Sigmoid colon (tissue), 6 donors: ENCODE measurements at regions not wholly inside any gene's neighbourhood (a gene's known extent, or its start where the extent isn't known, plus 50 kb on each side); places are given as distances from the start of the nearest gene placed in this dataset.

Experiments used
- DNase-seq: peaks from one replicate; pipeline ENCODE4 v3.0.0-alpha.2; 2019
- H3K27ac ChIP-seq, 4 donors: fragments of 200-600 bp; sonication (generic); one replicate each; pipeline ENCODE4 v1.5.1; 2016 to 2019; ENCODE audit warnings: mild to moderate bottlenecking in 1 of 4
- H3K27me3 ChIP-seq, 3 donors: fragments of 200-600 bp; sonication (generic); one replicate each; pipeline ENCODE4 v1.5.1; 2019; ENCODE audit warnings: mild to moderate bottlenecking in 1 of 3
- H3K36me3 ChIP-seq, 4 donors: fragments of 200-600 bp; sonication (generic); one replicate each; pipeline ENCODE4 v1.5.1; 2016 to 2019
- H3K4me1 ChIP-seq, 4 donors: fragments of 200-600 bp; sonication (generic); one replicate each; pipeline ENCODE4 v1.5.1; 2017 to 2019
- H3K4me3 ChIP-seq, 4 donors: fragments of 200-600 bp; sonication (generic); one replicate each; pipeline ENCODE4 v1.5.1; 2017 to 2019; ENCODE audit warnings: mild to moderate bottlenecking in 2 of 4, moderate library complexity in 1 of 4
- H3K9me3 ChIP-seq, 4 donors: fragments of 200-600 bp in 3 of 4; sonication (generic) in 3 of 4; one replicate each; pipeline versions ENCODE4 v1.5.1 to v1.6.1; 2013 to 2019
- EP300 ChIP-seq, 4 donors: sonication (generic); formaldehyde crosslinking; IDR thresholded peaks; one replicate each; pipeline ENCODE4 v1.6.1; 2017; ENCODE audit warnings: antibody characterized with exemption in 4 of 4
- POLR2A ChIP-seq, 2 donors: fragments of 450-650 bp; IDR thresholded peaks; one replicate each; pipeline ENCODE4 v1.6.1; 2016; ENCODE audit warnings: antibody characterized with exemption in 2 of 2, mild to moderate bottlenecking in 2 of 2, moderate library complexity in 2 of 2
- POLR2AphosphoS5 ChIP-seq, 4 donors: sonication (generic); formaldehyde crosslinking; IDR thresholded peaks; one replicate each; pipeline ENCODE4 v1.6.1; 2017; ENCODE audit warnings: antibody characterized with exemption in 4 of 4
- WGBS, 2 donors: extraction: QIAGEN DNeasy Blood & Tissue Kit; methylation state at CpG; one replicate each; pipeline ENCODE4 v1.1.7; 2013; 5-methylcytosine and 5-hydroxymethylcytosine counted together
- intact Hi-C: fragments of 100-400 bp; cut with DNase I; formaldehyde crosslinking; loops from one replicate; pipeline ENCODE4 v1.15.1; 2023
- TF ChIP-seq, protein P1 (sequence below), 4 experiments: fragments of 450-650 bp in 3 of 4; fragments of 200-600 bp in 1 of 4; IDR thresholded peaks; one replicate each; pipeline ENCODE4 v1.5.1; 2016 to 2019; ENCODE audit warnings: antibody characterized with exemption in 4 of 4, mild to moderate bottlenecking in 3 of 4, moderate library complexity in 2 of 4
- donor health status: healthy with polysubstance abuse.
- donor health status: healthy.

DNA sequence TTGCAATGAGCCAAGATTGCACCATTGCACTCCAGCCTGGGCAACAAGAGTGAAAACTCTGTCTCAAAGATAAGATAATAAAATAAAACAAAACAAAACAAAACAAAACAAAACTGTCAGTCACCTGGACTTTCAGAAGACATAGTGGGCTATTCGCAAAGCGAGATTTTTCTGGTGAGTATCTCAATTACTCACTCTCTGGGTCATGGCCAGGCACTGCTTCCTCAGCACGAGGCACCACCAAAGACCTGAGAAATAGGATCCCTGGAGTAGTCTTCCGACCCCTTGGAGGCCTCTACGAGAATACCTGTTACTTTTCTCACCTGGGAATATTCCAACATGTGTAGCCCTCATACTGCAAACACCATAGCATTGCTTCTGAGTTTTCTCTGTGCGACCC lies 201.7 kb upstream of the ZNF618 start:
- no peak for DNase-seq
- Histone ChIP-seq H3K36me3 (no peaks in the 10 kb centered on the region), H3K27ac (no peak overlapping the region), H3K27me3 (peaks cover 0 to 16% (median 0%) of the 10 kb centered on the region in 3 donors), H3K4me3 (no peak overlapping the region), H3K4me1 (no peaks in the 10 kb centered on the region), H3K9me3 (no peaks in the 10 kb centered on the region)
- intact Hi-C loops: no loop called here
- TF ChIP-seq EP300 (IDR thresholded peaks at IDR 0.05): no peak
- TF ChIP-seq POLR2AphosphoS5 (IDR thresholded peaks at IDR 0.05): no peak
- TF ChIP-seq POLR2A (IDR thresholded peaks at IDR 0.05): no peak
- TF ChIP-seq, protein P1, sequence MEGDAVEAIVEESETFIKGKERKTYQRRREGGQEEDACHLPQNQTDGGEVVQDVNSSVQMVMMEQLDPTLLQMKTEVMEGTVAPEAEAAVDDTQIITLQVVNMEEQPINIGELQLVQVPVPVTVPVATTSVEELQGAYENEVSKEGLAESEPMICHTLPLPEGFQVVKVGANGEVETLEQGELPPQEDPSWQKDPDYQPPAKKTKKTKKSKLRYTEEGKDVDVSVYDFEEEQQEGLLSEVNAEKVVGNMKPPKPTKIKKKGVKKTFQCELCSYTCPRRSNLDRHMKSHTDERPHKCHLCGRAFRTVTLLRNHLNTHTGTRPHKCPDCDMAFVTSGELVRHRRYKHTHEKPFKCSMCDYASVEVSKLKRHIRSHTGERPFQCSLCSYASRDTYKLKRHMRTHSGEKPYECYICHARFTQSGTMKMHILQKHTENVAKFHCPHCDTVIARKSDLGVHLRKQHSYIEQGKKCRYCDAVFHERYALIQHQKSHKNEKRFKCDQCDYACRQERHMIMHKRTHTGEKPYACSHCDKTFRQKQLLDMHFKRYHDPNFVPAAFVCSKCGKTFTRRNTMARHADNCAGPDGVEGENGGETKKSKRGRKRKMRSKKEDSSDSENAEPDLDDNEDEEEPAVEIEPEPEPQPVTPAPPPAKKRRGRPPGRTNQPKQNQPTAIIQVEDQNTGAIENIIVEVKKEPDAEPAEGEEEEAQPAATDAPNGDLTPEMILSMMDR (IDR thresholded peaks at IDR 0.05): no peak
- 81 to 84% methylated on average over 6 of the region's 6 CpGs for WGBS, 2 donors

DNA sequence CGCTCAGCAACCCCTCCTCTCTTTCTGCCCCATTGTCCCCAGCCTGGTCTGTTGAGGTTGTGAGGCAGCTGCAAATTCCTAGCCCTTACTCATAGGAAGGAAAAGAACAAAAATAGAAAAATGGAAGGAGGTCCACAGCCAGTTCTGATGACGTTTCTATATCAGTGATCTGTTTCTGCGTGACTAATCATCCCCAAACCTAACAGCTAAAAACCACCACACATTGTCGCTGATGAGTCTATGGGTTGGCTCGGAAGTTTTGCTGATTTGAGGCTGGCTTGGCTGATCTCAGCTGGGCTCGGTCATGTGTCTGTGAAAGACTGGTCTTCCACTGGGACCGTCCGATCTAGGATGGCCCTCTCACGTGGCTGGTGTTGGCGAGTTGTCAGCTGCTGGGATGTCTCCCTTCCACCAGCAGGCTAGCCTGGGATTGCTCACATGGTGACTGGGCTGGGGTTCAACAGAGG lies 200.6 kb upstream of the ZNF618 start:
- H3K9me3 ChIP-seq: no peaks in the 10 kb centered on the region
- intact Hi-C loops: no loop called here
- H3K27ac ChIP-seq: peak overlapping the region in 1 of 4 donors; percentile 38
- WGBS, 2 donors: 64 to 78% methylated on average over 10 of the region's 10 CpGs
- TF ChIP-seq EP300 (IDR thresholded peaks at IDR 0.05) (no peak), POLR2AphosphoS5 (IDR thresholded peaks at IDR 0.05) (peak in 1 of 4 donors; percentile 43)
- H3K4me1 ChIP-seq: no peaks in the 10 kb centered on the region
- no peaks in the 10 kb centered on the region for H3K36me3 ChIP-seq
- peaks cover 0 to 16% (median 0%) of the 10 kb centered on the region in 3 donors for H3K27me3 ChIP-seq
- DNase-seq: peak; percentile 85
- H3K4me3 ChIP-seq: no peak overlapping the region

DNA sequence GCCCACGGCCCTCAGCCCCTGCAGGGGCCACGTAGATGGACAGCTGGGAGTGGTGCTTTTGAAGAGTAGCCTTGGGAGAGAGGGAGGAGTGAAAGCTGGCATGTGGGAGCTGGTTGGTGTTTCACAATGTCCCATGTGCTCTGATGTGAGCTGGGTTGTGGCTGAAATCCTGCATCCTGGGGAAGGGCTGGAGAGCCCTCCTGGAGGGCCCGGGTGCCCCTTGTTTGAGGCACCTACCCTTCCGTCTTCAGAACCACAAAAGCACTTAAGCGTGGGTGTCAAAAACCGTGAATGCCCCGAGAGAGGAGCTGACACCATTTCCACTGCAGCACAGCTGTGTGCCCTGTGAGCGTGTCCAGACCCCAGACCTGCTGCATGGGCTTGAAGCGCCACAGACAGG lies 199.1 kb upstream of the ZNF618 start:
- TF ChIP-seq, protein P1 (IDR thresholded peaks at IDR 0.05): no peak
- TF ChIP-seq POLR2AphosphoS5 (IDR thresholded peaks at IDR 0.05) (no peak), EP300 (IDR thresholded peaks at IDR 0.05) (no peak), POLR2A (IDR thresholded peaks at IDR 0.05) (no peak)
- peaks cover 0 to 16% (median 0%) of the 10 kb centered on the region in 3 donors for H3K27me3 ChIP-seq
- H3K4me1 ChIP-seq: no peaks in the 10 kb centered on the region
- no peaks in the 10 kb centered on the region for H3K36me3 ChIP-seq
- DNase-seq: no peak
- intact Hi-C loops: no loop called here
- no peak overlapping the region for H3K27ac ChIP-seq
- H3K4me3 ChIP-seq: no peak overlapping the region
- no peaks in the 10 kb centered on the region for H3K9me3 ChIP-seq
- 61 to 77% methylated on average over 9 of the region's 9 CpGs for WGBS, 2 donors

DNA sequence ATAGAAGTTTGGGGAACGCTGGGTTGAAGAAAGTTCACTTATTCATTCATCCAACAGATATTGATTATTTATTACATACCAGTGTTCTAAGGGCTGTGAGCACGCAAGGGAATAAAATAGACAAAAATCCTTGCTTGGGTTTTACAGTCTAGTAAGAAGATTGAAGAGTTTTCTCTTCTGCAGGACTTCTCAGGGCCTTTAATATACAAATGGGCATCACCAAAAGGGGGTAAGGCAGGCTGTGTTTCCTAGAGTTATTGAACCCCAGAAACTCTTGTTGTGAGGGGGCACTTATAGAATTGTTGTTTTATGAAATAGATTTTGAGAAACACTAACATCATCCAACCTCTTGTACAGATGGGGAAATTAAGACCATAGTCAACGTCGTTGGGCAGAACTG lies 198.5 kb upstream of the ZNF618 start:
- intact Hi-C loops: no loop called here
- WGBS, 2 donors: 84 to 87% methylated on average over 4 of the region's 4 CpGs
- no peak for DNase-seq
- no peak overlapping the region for H3K27ac ChIP-seq
- no peaks in the 10 kb centered on the region for H3K36me3 ChIP-seq
- H3K4me3 ChIP-seq: no peak overlapping the region
- no peaks in the 10 kb centered on the region for H3K9me3 ChIP-seq
- H3K27me3 ChIP-seq: peaks cover 0 to 16% (median 0%) of the 10 kb centered on the region in 3 donors
- TF ChIP-seq, protein P1 (IDR thresholded peaks at IDR 0.05): no peak
- TF ChIP-seq EP300 (IDR thresholded peaks at IDR 0.05): no peak
- no peak for TF ChIP-seq POLR2AphosphoS5 (IDR thresholded peaks at IDR 0.05)
- TF ChIP-seq POLR2A (IDR thresholded peaks at IDR 0.05): no peak
- H3K4me1 ChIP-seq: no peaks in the 10 kb centered on the region

DNA sequence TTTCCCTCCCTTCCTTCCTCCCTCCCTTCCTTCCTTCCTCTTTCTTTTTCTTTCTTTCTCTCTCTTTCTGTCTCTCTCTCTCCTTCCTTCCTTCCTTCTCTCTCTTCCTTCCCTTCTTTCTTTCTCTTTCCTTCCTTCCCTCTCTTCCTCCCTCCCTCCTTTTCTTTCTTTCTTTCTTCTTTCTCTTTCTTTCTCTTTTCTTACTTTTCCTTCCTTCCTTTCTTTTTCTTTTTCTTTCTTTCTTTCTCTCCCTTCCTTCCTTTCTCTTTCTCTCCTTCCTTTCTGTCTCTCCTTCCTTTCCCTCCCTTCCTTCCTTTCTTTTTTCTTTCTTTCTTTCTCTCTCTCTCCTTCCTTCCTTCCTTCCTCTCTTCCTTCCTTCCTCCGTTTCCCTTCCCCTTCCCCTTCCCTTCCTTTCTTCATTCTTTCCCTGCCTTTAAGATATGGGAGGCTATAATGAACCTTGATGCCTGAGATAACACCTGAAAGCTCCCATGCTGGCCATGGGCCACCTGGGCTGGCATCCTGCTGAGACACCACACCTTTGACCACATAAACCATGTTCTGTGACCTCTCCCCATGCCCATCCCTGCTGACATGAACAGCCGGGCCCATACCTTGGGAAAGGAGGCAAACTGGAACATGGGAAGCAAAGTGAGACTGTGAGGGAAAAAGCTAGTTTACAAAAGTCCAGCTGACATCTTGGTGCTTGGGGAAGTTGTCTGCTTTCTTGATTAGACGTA lies 197.8 kb upstream of the ZNF618 start:
- Histone ChIP-seq H3K27ac (no peak overlapping the region), H3K4me3 (no peak overlapping the region), H3K4me1 (no peaks in the 10 kb centered on the region), H3K36me3 (no peaks in the 10 kb centered on the region), H3K9me3 (no peaks in the 10 kb centered on the region), H3K27me3 (peaks cover 0 to 16% (median 0%) of the 10 kb centered on the region in 3 donors)
- intact Hi-C loops: no loop called here
- no peak for DNase-seq
- no peak for TF ChIP-seq POLR2AphosphoS5 (IDR thresholded peaks at IDR 0.05)
- TF ChIP-seq POLR2A (IDR thresholded peaks at IDR 0.05): no peak
- no peak for TF ChIP-seq EP300 (IDR thresholded peaks at IDR 0.05)
- TF ChIP-seq, protein P1 (IDR thresholded peaks at IDR 0.05): no peak
- WGBS, 2 donors: 37 to 71% methylated on average over 3 of the region's 3 CpGs
